ENCODE measurements at regions not wholly inside any gene's neighbourhood (a gene's known extent, or its start where the extent isn't known, plus 50 kb on each side); places are given as distances from the start of the nearest gene placed in this dataset.

DNA sequence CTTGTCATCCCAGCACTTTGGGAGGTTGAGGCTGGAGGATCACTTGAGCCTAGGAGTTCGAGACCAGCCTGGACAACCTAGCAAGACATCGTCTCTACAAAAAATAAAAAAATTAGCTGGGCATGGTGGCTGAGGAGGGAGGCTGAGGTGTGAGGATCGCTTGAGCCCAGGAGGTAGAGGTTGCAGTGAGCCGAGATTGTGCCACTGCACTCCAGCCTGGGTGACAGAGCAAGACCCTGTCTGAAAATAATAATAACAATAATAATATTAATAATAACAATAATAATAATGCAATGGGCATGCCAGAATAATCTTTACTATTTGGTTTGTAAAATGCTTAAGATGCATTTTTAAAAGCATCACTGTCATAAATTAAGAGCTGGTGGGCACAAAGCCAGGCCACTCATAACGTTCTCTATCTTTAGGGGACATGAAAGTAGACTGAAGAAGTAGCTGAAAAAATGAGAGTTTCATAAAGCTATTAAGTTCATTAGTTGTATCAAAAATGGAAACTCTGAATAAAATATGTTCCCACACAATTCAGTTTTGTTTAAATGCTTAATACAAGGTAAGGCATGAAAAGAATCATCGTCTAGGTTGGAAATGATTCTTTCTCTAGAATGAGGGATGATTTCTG is 51.6 kb upstream of the ITPKB start:
- FAIRE-seq (no peak), DNase-seq (ENCODE audit: low read depth) (no peak)
- no peaks in the 10 kb centered on the region for H3K9me3 Mint-ChIP-seq (ENCODE audit: unreplicated experiment)
- H3K79me2 ChIP-seq (ENCODE audit: insufficient read depth, low read length), result no peaks in the 10 kb centered on the region
- TF ChIP-seq CTCF (IDR thresholded peaks at IDR 0.05; ENCODE audit: insufficient read depth, low read depth, low read length) (no peak), EZH2 (IDR thresholded peaks at IDR 0.05; ENCODE audit: insufficient read depth, low read length) (no peak)
- H3K4me3 ChIP-seq (ENCODE audit: insufficient read depth, low read depth, low read length), result no peak overlapping the region
- no peak overlapping the region for H3K27ac ChIP-seq (ENCODE audit: low read depth, low read length)
- H3K9ac ChIP-seq (ENCODE audit: low read length), result no peak overlapping the region
- no peaks in the 10 kb centered on the region for H4K20me1 ChIP-seq (ENCODE audit: insufficient read depth, low read length)
- no peaks in the 10 kb centered on the region for H3K36me3 Mint-ChIP-seq (ENCODE audit: low read depth, unreplicated experiment)
- no peak overlapping the region for H2AFZ ChIP-seq (ENCODE audit: low read depth, low read length)
- no peak overlapping the region for H3K4me3 Mint-ChIP-seq (ENCODE audit: unreplicated experiment)
- H3K27me3 ChIP-seq (ENCODE audit: insufficient read depth, low read length), result peaks cover 10% of the 10 kb centered on the region
- no peak overlapping the region for H3K4me2 ChIP-seq (ENCODE audit: low read length)
- no peaks in the 10 kb centered on the region for H3K4me1 ChIP-seq (ENCODE audit: insufficient read depth, low read length)
- H3K27ac Mint-ChIP-seq (ENCODE audit: unreplicated experiment), result no peak overlapping the region
- H3K27me3 Mint-ChIP-seq (ENCODE audit: low read depth, unreplicated experiment), result peaks cover 4% of the 10 kb centered on the region
- H3K9me3 ChIP-seq (ENCODE audit: insufficient read depth, low read depth, low read length), result no peaks in the 10 kb centered on the region
- peaks cover 3% of the 10 kb centered on the region for H3K4me1 Mint-ChIP-seq (ENCODE audit: low read depth, unreplicated experiment)
- H3K36me3 ChIP-seq (ENCODE audit: insufficient read depth, low read length), result no peaks in the 10 kb centered on the region

GRCh38 chr1:226788965-226789364 is 49.9 kb upstream of the ITPKB start:
- H3K4me1 ChIP-seq (ENCODE audit: insufficient read depth, low read length), result peaks cover 4% of the 10 kb centered on the region
- H3K79me2 ChIP-seq (ENCODE audit: insufficient read depth, low read length), result no peaks in the 10 kb centered on the region
- peaks cover 9% of the 10 kb centered on the region for H3K27me3 ChIP-seq (ENCODE audit: insufficient read depth, low read length)
- H3K9ac ChIP-seq (ENCODE audit: low read length), result no peak overlapping the region
- H3K4me2 ChIP-seq (ENCODE audit: low read length), result no peak overlapping the region
- FAIRE-seq (no peak), DNase-seq (ENCODE audit: low read depth) (no peak)
- no peak overlapping the region for H2AFZ ChIP-seq (ENCODE audit: low read depth, low read length)
- no peak overlapping the region for H3K27ac Mint-ChIP-seq (ENCODE audit: unreplicated experiment)
- H3K36me3 Mint-ChIP-seq (ENCODE audit: low read depth, unreplicated experiment), result no peaks in the 10 kb centered on the region
- H3K4me3 Mint-ChIP-seq (ENCODE audit: unreplicated experiment), result no peak overlapping the region
- no peaks in the 10 kb centered on the region for H3K9me3 Mint-ChIP-seq (ENCODE audit: unreplicated experiment)
- no peak for TF ChIP-seq EZH2 (IDR thresholded peaks at IDR 0.05; ENCODE audit: insufficient read depth, low read length)
- no peak for TF ChIP-seq CTCF (IDR thresholded peaks at IDR 0.05; ENCODE audit: insufficient read depth, low read depth, low read length)
- peaks cover 6% of the 10 kb centered on the region for H3K4me1 Mint-ChIP-seq (ENCODE audit: low read depth, unreplicated experiment)
- H3K4me3 ChIP-seq (ENCODE audit: insufficient read depth, low read depth, low read length), result no peak overlapping the region
- no peak overlapping the region for H3K27ac ChIP-seq (ENCODE audit: low read depth, low read length)
- no peaks in the 10 kb centered on the region for H3K27me3 Mint-ChIP-seq (ENCODE audit: low read depth, unreplicated experiment)
- H3K36me3 ChIP-seq (ENCODE audit: insufficient read depth, low read length), result no peaks in the 10 kb centered on the region
- no peaks in the 10 kb centered on the region for H4K20me1 ChIP-seq (ENCODE audit: insufficient read depth, low read length)
- no peaks in the 10 kb centered on the region for H3K9me3 ChIP-seq (ENCODE audit: insufficient read depth, low read depth, low read length)
